ENCODE measurements at regions not wholly inside any gene's neighbourhood (a gene's known extent, or its start where the extent isn't known, plus 50 kb on each side); places are given as distances from the start of the nearest gene placed in this dataset.

GRCh38 chr16:85441189-85441889 lies 171.8 kb upstream of the GSE1 start (continued):
- TF ChIP-seq NFAT5 (CRISPR knock-in tag; IDR thresholded peaks at IDR 0.05) (no peak), IRF9 (CRISPR knock-in tag; IDR thresholded peaks at IDR 0.05; ENCODE audit: borderline replicate concordance) (no peak), ETV5 (CRISPR knock-in tag; IDR thresholded peaks at IDR 0.05; ENCODE audit: borderline replicate concordance) (no peak), PAXIP1 (CRISPR knock-in tag; conservative IDR thresholded peaks at IDR 0.05) (no peak), MYC (CRISPR knock-in tag; IDR thresholded peaks at IDR 0.05; ENCODE audit: borderline replicate concordance) (no peak), ZSCAN29 (CRISPR knock-in tag; conservative IDR thresholded peaks at IDR 0.05) (no peak), ZNF407 (CRISPR knock-in tag; IDR thresholded peaks at IDR 0.05; ENCODE audit: not compliant biosample characterization) (no peak), NCOA2 (CRISPR knock-in tag; IDR thresholded peaks at IDR 0.05) (no peak), HDAC2 (CRISPR knock-in tag; IDR thresholded peaks at IDR 0.05) (no peak), HHEX (CRISPR knock-in tag; IDR thresholded peaks at IDR 0.05) (no peak), ARID2 (CRISPR knock-in tag; IDR thresholded peaks at IDR 0.05; ENCODE audit: borderline replicate concordance) (no peak)
